NCI-H1436 (cell line): ENCODE measurements at regions not wholly inside any gene's neighbourhood (a gene's known extent, or its start where the extent isn't known, plus 50 kb on each side); places are given as distances from the start of the nearest gene placed in this dataset.

ENCODE experiments used
- DNase-seq: peaks from one replicate; lab custom pipeline; 2025; lab: John Stamatoyannopoulos, UW

GRCh38 chr10:35693800-35694199 is 51.7 kb upstream of the FZD8 start:
- DNase-seq: no peak
